H9 (cell line): ENCODE measurements at regions not wholly inside any gene's neighbourhood (a gene's known extent, or its start where the extent isn't known, plus 50 kb on each side); places are given as distances from the start of the nearest gene placed in this dataset.

Experiments
- DNase-seq: peaks from one replicate; pipeline ENCODE4 v3.0.0-alpha.2; 2017
- H2AFZ ChIP-seq: one replicate; pipeline ENCODE4 v1.6.1; 2013; ENCODE audit warnings: mild to moderate bottlenecking, low read length, control low read depth, moderate library complexity
- H2AK5ac ChIP-seq: 2 replicates; pipeline ENCODE4 v1.6.1; 2013; ENCODE audit warnings: low read length, control low read depth, mixed read lengths; ENCODE audit not compliant: insufficient read length
- H2BK120ac ChIP-seq: one replicate; pipeline ENCODE4 v1.6.1; 2013; ENCODE audit warnings: low read depth, mild to moderate bottlenecking, low read length, control low read depth, inconsistent platforms; ENCODE audit not compliant: poor library complexity, severe bottlenecking
- H2BK12ac ChIP-seq: 2 replicates; pipeline ENCODE4 v1.6.1; 2013; ENCODE audit warnings: low read length, control low read depth, mixed read lengths, low read depth; ENCODE audit not compliant: insufficient read length
- H2BK15ac ChIP-seq: 2 replicates; pipeline ENCODE4 v1.6.1; 2013; ENCODE audit warnings: low read depth, low read length, control low read depth
- H2BK20ac ChIP-seq: one replicate; pipeline ENCODE4 v1.6.1; 2013; ENCODE audit warnings: low read depth, mild to moderate bottlenecking, low read length, control low read depth, inconsistent platforms; ENCODE audit not compliant: poor library complexity, severe bottlenecking
- H2BK5ac ChIP-seq: 2 replicates; pipeline ENCODE4 v1.6.1; 2013; ENCODE audit warnings: low read length, control low read depth, mixed read lengths; ENCODE audit not compliant: insufficient read length
- H3K14ac ChIP-seq: 2 replicates; pipeline ENCODE4 v1.6.1; 2013; ENCODE audit warnings: low read length, control low read depth; ENCODE audit not compliant: insufficient read depth
- H3K18ac ChIP-seq: 2 replicates; pipeline ENCODE4 v1.6.1; 2013; ENCODE audit warnings: low read depth, mild to moderate bottlenecking, mixed read lengths, low read length, control low read depth; ENCODE audit not compliant: insufficient read length
- H3K23ac ChIP-seq: 2 replicates; pipeline ENCODE4 v1.6.1; 2013; ENCODE audit warnings: low read length, control low read depth, mixed read lengths, low read depth; ENCODE audit not compliant: insufficient read length
- H3K23me2 ChIP-seq: 2 replicates; pipeline ENCODE4 v1.6.1; 2013; ENCODE audit warnings: low read depth, mild to moderate bottlenecking, mixed read lengths, low read length, control low read depth; ENCODE audit not compliant: insufficient read length, poor library complexity, severe bottlenecking
- H3K27ac ChIP-seq: 2 replicates; pipeline ENCODE4 v1.5.1; 2013; ENCODE audit warnings: low read length, control low read depth, mixed read lengths, low read depth; ENCODE audit not compliant: insufficient read length
- H3K27me3 ChIP-seq: 2 replicates; pipeline ENCODE4 v1.6.1; 2013; ENCODE audit warnings: low read length, control low read depth, inconsistent platforms; ENCODE audit not compliant: insufficient read depth
- H3K4ac ChIP-seq: 2 replicates; pipeline ENCODE4 v1.6.1; 2013; ENCODE audit warnings: low read depth, mild to moderate bottlenecking, control low read depth, inconsistent platforms, low read length, moderate library complexity
- H3K4me1 ChIP-seq: 2 replicates; pipeline ENCODE4 v1.6.1; 2013; ENCODE audit warnings: low read length, control low read depth, inconsistent platforms; ENCODE audit not compliant: insufficient read depth
- H3K4me2 ChIP-seq: 2 replicates; pipeline ENCODE4 v1.6.1; 2013; ENCODE audit warnings: low read length, control low read depth, mixed read lengths; ENCODE audit not compliant: insufficient read length, insufficient read depth
- H3K56ac ChIP-seq: 2 replicates; pipeline ENCODE4 v1.6.1; 2013; ENCODE audit warnings: low read depth, mild to moderate bottlenecking, mixed read lengths, low read length, control low read depth; ENCODE audit not compliant: insufficient read length
- H3K79me1 ChIP-seq: 2 replicates; pipeline ENCODE4 v1.6.1; 2013; ENCODE audit warnings: low read depth, mild to moderate bottlenecking, moderate library complexity, low read length, control low read depth, inconsistent platforms; ENCODE audit not compliant: insufficient read depth, poor library complexity, severe bottlenecking
- H3K79me2 ChIP-seq: 2 replicates; pipeline ENCODE4 v1.6.1; 2013; ENCODE audit warnings: low read length, control low read depth, inconsistent platforms; ENCODE audit not compliant: insufficient read depth
- H3K9ac ChIP-seq: 2 replicates; pipeline ENCODE4 v1.6.1; 2013; ENCODE audit warnings: low read length, control low read depth, mixed read lengths; ENCODE audit not compliant: insufficient read length; ENCODE audit errors: extremely low read depth
- H3K9me3 ChIP-seq: one replicate; pipeline ENCODE4 v1.6.1; 2013; ENCODE audit warnings: low read depth, low read length, inconsistent platforms; ENCODE audit not compliant: control insufficient read depth
- H3T11ph ChIP-seq: one replicate; pipeline ENCODE4 v1.6.1; 2013; ENCODE audit warnings: mild to moderate bottlenecking, low read length, control low read depth, inconsistent platforms
- H4K20me1 ChIP-seq: one replicate; pipeline ENCODE4 v1.6.1; 2013; ENCODE audit not compliant: control insufficient read depth, insufficient read length, insufficient read depth
- H4K5ac ChIP-seq: 2 replicates; pipeline ENCODE4 v1.6.1; 2013; ENCODE audit warnings: low read depth, mild to moderate bottlenecking, mixed read lengths, low read length, control low read depth; ENCODE audit not compliant: insufficient read length
- H4K8ac ChIP-seq: replicated peaks from 2 replicates; pipeline ENCODE4 v1.6.1; 2013; ENCODE audit warnings: low read length, control low read depth, mixed read lengths, low read depth; ENCODE audit not compliant: insufficient read length
- H4K91ac ChIP-seq: 2 replicates; pipeline ENCODE4 v1.6.1; 2013; ENCODE audit warnings: low read depth, mild to moderate bottlenecking, moderate library complexity, mixed read lengths, low read length, control low read depth; ENCODE audit not compliant: insufficient read length
- H3K27ac Mint-ChIP-seq, 3 experiments: 2 replicates in 2 of 3; 3 replicates in 1 of 3; pipeline ENCODE4 v1.8.0; 2020 to 2021; ENCODE audit warnings: mixed read lengths in 3 of 3, mild to moderate bottlenecking in 1 of 3, moderate library complexity in 1 of 3
- H3K27me3 Mint-ChIP-seq: 2 replicates; pipeline ENCODE4 v1.8.0; 2021; ENCODE audit warnings: low read depth, mild to moderate bottlenecking, moderate library complexity, mixed read lengths
- H3K36me3 Mint-ChIP-seq, 3 experiments: 2 replicates in 2 of 3; 3 replicates in 1 of 3; pipeline ENCODE4 v1.8.0; 2020 to 2021; ENCODE audit warnings: low read depth in 3 of 3, mixed read lengths in 3 of 3; ENCODE audit not compliant: insufficient read depth in 1 of 3
- H3K4me1 Mint-ChIP-seq, 2 experiments: 2 replicates each; pipeline ENCODE4 v1.8.0; 2020; ENCODE audit warnings: mixed read lengths in 2 of 2
- H3K4me3 Mint-ChIP-seq, 2 experiments: 2 replicates in 1 of 2; 3 replicates in 1 of 2; pipeline ENCODE4 v1.8.0; 2020 to 2021; ENCODE audit warnings: mild to moderate bottlenecking in 2 of 2, mixed read lengths in 2 of 2, moderate library complexity in 1 of 2
- H3K9me3 Mint-ChIP-seq, 2 experiments: 2 replicates in 1 of 2; 3 replicates in 1 of 2; pipeline ENCODE4 v1.8.0; 2020; ENCODE audit warnings: mild to moderate bottlenecking in 2 of 2, mixed read lengths in 2 of 2, moderate library complexity in 1 of 2
- CTCF ChIP-seq: fragments of 200-600 bp; sonication (generic); conservative IDR thresholded peaks from 3 replicates; pipeline ENCODE4 v1.8.0; 2021; ENCODE audit warnings: antibody characterized with exemption, mild to moderate bottlenecking
- WGBS: extraction: QIAGEN DNeasy Blood & Tissue Kit; methylation state at CpG from one replicate; pipeline ENCODE4 v1.1.7; 2013; ENCODE audit warnings: missing lambda C conversion rate, low lambda C conversion rate, mixed read lengths; ENCODE audit not compliant: insufficient read length; ENCODE audit errors: extremely low coverage; 5-methylcytosine and 5-hydroxymethylcytosine counted together

- Histone ChIP-seq H2AFZ (no peak overlapping the region), H3K56ac (no peak overlapping the region), H3K9me3 (no peaks in the 10 kb centered on the region), H3K23me2 (peaks cover 4% of the 10 kb centered on the region), H2BK120ac (no peak overlapping the region), H4K20me1 (no peaks in the 10 kb centered on the region), H3K79me2 (no peaks in the 10 kb centered on the region), H3K9ac (no peak overlapping the region), H3K79me1 (no peaks in the 10 kb centered on the region), H2BK20ac (no peak overlapping the region), H2BK12ac (no peak overlapping the region), H2BK15ac (no peak overlapping the region), H3K14ac (no peak overlapping the region), H2AK5ac (no peak overlapping the region), H2BK5ac (no peak overlapping the region), H4K91ac (no peak overlapping the region), H4K8ac (no peak overlapping the region), H3K4me1 (peaks cover 4% of the 10 kb centered on the region; the same call in 1 of the 2 replicates), H4K5ac (no peak overlapping the region), H3K4me2 (no peak overlapping the region), H3K18ac (no peak overlapping the region), H3K4ac (no peak overlapping the region), H3K27ac (no peak overlapping the region), H3T11ph (no peak overlapping the region), H3K27me3 (no peaks in the 10 kb centered on the region; the same call in 1 of the 2 replicates), H3K23ac (no peak overlapping the region)
- DNase-seq: no peak
- TF ChIP-seq CTCF: no peak
- Mint-ChIP-seq H3K9me3 (no peaks in the 10 kb centered on the region; a peak in 1 of 5 replicates), H3K4me3 (no peak overlapping the region), H3K36me3 (no peaks in the 10 kb centered on the region; a peak in 1 of 7 replicates), H3K27me3 (peaks cover 23% of the 10 kb centered on the region), H3K27ac (no peak overlapping the region), H3K4me1 (peaks cover 27 to 31% of the 10 kb centered on the region in 2 experiments)
- no CpG with 5 or more reads among the region's 2 CpGs for WGBS
Measured at GRCh38 chr9:23541976-23542375, 284.1 kb downstream of the ELAVL2 start.
